Sigmoid colon (tissue), 6 donors: ENCODE measurements at regions not wholly inside any gene's neighbourhood (a gene's known extent, or its start where the extent isn't known, plus 50 kb on each side); places are given as distances from the start of the nearest gene placed in this dataset.
A peak's percentile ranks its signal among the peaks of the same experiment; 100 is the strongest.

Source experiments
- DNase-seq: peaks from one replicate; pipeline ENCODE4 v3.0.0-alpha.2; 2019
- H3K27ac ChIP-seq, 4 donors: fragments of 200-600 bp; sonication (generic); one replicate each; pipeline ENCODE4 v1.5.1; 2016 to 2019; ENCODE audit warnings: mild to moderate bottlenecking in 1 of 4
- H3K27me3 ChIP-seq, 3 donors: fragments of 200-600 bp; sonication (generic); one replicate each; pipeline ENCODE4 v1.5.1; 2019; ENCODE audit warnings: mild to moderate bottlenecking in 1 of 3
- H3K36me3 ChIP-seq, 4 donors: fragments of 200-600 bp; sonication (generic); one replicate each; pipeline ENCODE4 v1.5.1; 2016 to 2019
- H3K4me1 ChIP-seq, 4 donors: fragments of 200-600 bp; sonication (generic); one replicate each; pipeline ENCODE4 v1.5.1; 2017 to 2019
- H3K4me3 ChIP-seq, 4 donors: fragments of 200-600 bp; sonication (generic); one replicate each; pipeline ENCODE4 v1.5.1; 2017 to 2019; ENCODE audit warnings: mild to moderate bottlenecking in 2 of 4, moderate library complexity in 1 of 4
- H3K9me3 ChIP-seq, 4 donors: fragments of 200-600 bp in 3 of 4; sonication (generic) in 3 of 4; one replicate each; pipeline versions ENCODE4 v1.5.1 to v1.6.1; 2013 to 2019
- CTCF ChIP-seq, 4 experiments: fragments of 450-650 bp in 3 of 4; fragments of 200-600 bp in 1 of 4; IDR thresholded peaks; one replicate each; pipeline ENCODE4 v1.5.1; 2016 to 2019; ENCODE audit warnings: antibody characterized with exemption in 4 of 4, mild to moderate bottlenecking in 3 of 4, moderate library complexity in 2 of 4
- EP300 ChIP-seq, 4 donors: sonication (generic); formaldehyde crosslinking; IDR thresholded peaks; one replicate each; pipeline ENCODE4 v1.6.1; 2017; ENCODE audit warnings: antibody characterized with exemption in 4 of 4
- POLR2A ChIP-seq, 2 donors: fragments of 450-650 bp; IDR thresholded peaks; one replicate each; pipeline ENCODE4 v1.6.1; 2016; ENCODE audit warnings: antibody characterized with exemption in 2 of 2, mild to moderate bottlenecking in 2 of 2, moderate library complexity in 2 of 2
- POLR2AphosphoS5 ChIP-seq, 4 donors: sonication (generic); formaldehyde crosslinking; IDR thresholded peaks; one replicate each; pipeline ENCODE4 v1.6.1; 2017; ENCODE audit warnings: antibody characterized with exemption in 4 of 4
- WGBS, 2 donors: extraction: QIAGEN DNeasy Blood & Tissue Kit; methylation state at CpG; one replicate each; pipeline ENCODE4 v1.1.7; 2013; 5-methylcytosine and 5-hydroxymethylcytosine counted together
- intact Hi-C: fragments of 100-400 bp; cut with DNase I; formaldehyde crosslinking; loops from one replicate; pipeline ENCODE4 v1.15.1; 2023
- donor health status: healthy with polysubstance abuse.
- donor health status: healthy.

DNA sequence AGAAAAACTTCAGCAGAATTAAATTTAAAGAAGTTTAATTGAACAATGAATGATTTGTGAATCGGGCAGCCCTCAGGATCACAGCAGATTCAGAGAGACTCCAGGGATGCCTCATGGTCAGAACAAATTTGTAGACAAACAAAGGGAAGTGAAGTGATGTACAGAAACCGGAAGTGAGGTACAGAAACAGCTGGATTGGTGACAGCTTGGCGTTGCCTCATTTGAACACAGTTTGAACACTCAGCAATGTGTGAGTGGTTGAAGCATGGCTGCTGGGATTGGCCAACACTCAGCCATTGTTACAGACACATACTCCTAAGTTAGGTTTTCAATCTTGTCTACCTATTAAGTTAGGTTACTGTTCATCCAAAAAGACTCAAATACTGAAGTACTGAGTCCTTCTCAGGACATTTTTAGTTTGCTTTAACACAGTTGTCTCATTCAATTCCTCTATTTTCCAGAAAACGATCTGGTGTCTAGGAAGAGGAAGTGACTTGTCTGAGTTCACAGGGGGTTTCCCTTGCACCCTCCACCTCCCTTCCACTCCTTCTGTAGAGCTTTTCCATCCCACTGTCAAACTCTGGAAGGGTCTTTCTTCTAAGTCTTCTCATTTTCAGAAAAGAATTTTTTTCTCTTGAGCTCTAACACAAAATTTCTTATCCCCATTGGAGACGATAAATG is 137.9 kb downstream of the SLC4A3 start:
- 62 to 64% methylated on average over 5 of the region's 5 CpGs for WGBS, 2 donors
- Histone ChIP-seq H3K4me1 (no peaks in the 10 kb centered on the region), H3K9me3 (peaks cover 0 to 3% (median 0%) of the 10 kb centered on the region in 4 donors), H3K4me3 (no peak overlapping the region), H3K27me3 (no peaks in the 10 kb centered on the region), H3K36me3 (no peaks in the 10 kb centered on the region), H3K27ac (no peak overlapping the region)
- TF ChIP-seq EP300 (IDR thresholded peaks at IDR 0.05) (no peak), POLR2A (IDR thresholded peaks at IDR 0.05) (no peak), POLR2AphosphoS5 (IDR thresholded peaks at IDR 0.05) (no peak), CTCF (IDR thresholded peaks at IDR 0.05) (no peak)
- no peak for DNase-seq
- intact Hi-C loops: no loop called here

GRCh38 chr2:219766658-219767057 is 139.2 kb downstream of the SLC4A3 start:
- intact Hi-C loops: no loop called here
- Histone ChIP-seq H3K36me3 (no peaks in the 10 kb centered on the region), H3K4me3 (no peak overlapping the region), H3K27ac (no peak overlapping the region), H3K9me3 (peaks cover 0 to 3% (median 0%) of the 10 kb centered on the region in 4 donors), H3K4me1 (no peaks in the 10 kb centered on the region), H3K27me3 (no peaks in the 10 kb centered on the region)
- no peak for DNase-seq
- TF ChIP-seq POLR2A (IDR thresholded peaks at IDR 0.05) (no peak), EP300 (IDR thresholded peaks at IDR 0.05) (no peak), POLR2AphosphoS5 (IDR thresholded peaks at IDR 0.05) (no peak), CTCF (IDR thresholded peaks at IDR 0.05) (no peak)
- 91 to 96% methylated on average over 5 of the region's 5 CpGs for WGBS, 2 donors

GRCh38 chr2:219769090-219769910 is 141.9 kb downstream of the SLC4A3 start:
- H3K9me3 ChIP-seq: no peaks in the 10 kb centered on the region
- H3K4me3 ChIP-seq: no peak overlapping the region
- no peak for DNase-seq
- 70 to 72% methylated on average over 16 of the region's 16 CpGs for WGBS, 2 donors
- H3K36me3 ChIP-seq: no peaks in the 10 kb centered on the region
- peak overlapping the region in 1 of 4 donors; percentile 5 for H3K27ac ChIP-seq
- no peaks in the 10 kb centered on the region for H3K4me1 ChIP-seq
- no peaks in the 10 kb centered on the region for H3K27me3 ChIP-seq
- TF ChIP-seq EP300 (IDR thresholded peaks at IDR 0.05) (no peak), POLR2AphosphoS5 (IDR thresholded peaks at IDR 0.05) (no peak), CTCF (IDR thresholded peaks at IDR 0.05) (no peak), POLR2A (IDR thresholded peaks at IDR 0.05) (no peak)
- intact Hi-C loops: no loop called here

GRCh38 chr2:219772103-219772635 is 144.7 kb downstream of the SLC4A3 start:
- no peak for DNase-seq
- H3K9me3 ChIP-seq: no peaks in the 10 kb centered on the region
- H3K4me1 ChIP-seq: no peaks in the 10 kb centered on the region
- no peaks in the 10 kb centered on the region for H3K27me3 ChIP-seq
- 38 to 69% methylated on average over 9 of the region's 9 CpGs for WGBS, 2 donors
- TF ChIP-seq EP300 (IDR thresholded peaks at IDR 0.05): no peak
- TF ChIP-seq POLR2A (IDR thresholded peaks at IDR 0.05): no peak
- no peak for TF ChIP-seq CTCF (IDR thresholded peaks at IDR 0.05)
- no peak for TF ChIP-seq POLR2AphosphoS5 (IDR thresholded peaks at IDR 0.05)
- no peak overlapping the region for H3K4me3 ChIP-seq
- intact Hi-C loops: no loop called here
- H3K36me3 ChIP-seq: no peaks in the 10 kb centered on the region
- H3K27ac ChIP-seq: no peak overlapping the region
